Lower leg skin (tissue), 4 donors: ENCODE measurements at regions not wholly inside any gene's neighbourhood (a gene's known extent, or its start where the extent isn't known, plus 50 kb on each side); places are given as distances from the start of the nearest gene placed in this dataset.

Experiments used
- DNase-seq, 2 donors: peaks; one replicate each; pipeline ENCODE4 v3.0.0-alpha.2; 2019; ENCODE audit warnings: low spot score in 2 of 2
- H3K4me3 ChIP-seq: fragments of 200-600 bp; sonication (generic); 2 replicates; pipeline ENCODE4 v1.5.1; 2017; ENCODE audit warnings: mild to moderate bottlenecking, low read depth; ENCODE audit not compliant: poor library complexity, severe bottlenecking
- POLR2A ChIP-seq, 2 donors: fragments of 450-650 bp; IDR thresholded peaks; one replicate each; pipeline ENCODE4 v1.6.1; 2016 to 2017; ENCODE audit warnings: antibody characterized with exemption in 2 of 2, mild to moderate bottlenecking in 1 of 2, moderate library complexity in 1 of 2
- WGBS, 2 donors: methylation state at CpG; one replicate each; pipeline ENCODE4 v1.1.5; 2018; 5-methylcytosine and 5-hydroxymethylcytosine counted together
- intact Hi-C: fragments of 100-400 bp; cut with DNase I; formaldehyde crosslinking; loops from one replicate; pipeline ENCODE4 v1.15.0; 2023; ENCODE audit warnings: low total_unique reads
- TF ChIP-seq, protein P1 (sequence below), 3 donors: fragments of 450-650 bp; IDR thresholded peaks; one replicate each; pipeline ENCODE4 v1.5.1; 2016; ENCODE audit warnings: antibody characterized with exemption in 3 of 3, mild to moderate bottlenecking in 3 of 3, moderate library complexity in 2 of 3

DNA sequence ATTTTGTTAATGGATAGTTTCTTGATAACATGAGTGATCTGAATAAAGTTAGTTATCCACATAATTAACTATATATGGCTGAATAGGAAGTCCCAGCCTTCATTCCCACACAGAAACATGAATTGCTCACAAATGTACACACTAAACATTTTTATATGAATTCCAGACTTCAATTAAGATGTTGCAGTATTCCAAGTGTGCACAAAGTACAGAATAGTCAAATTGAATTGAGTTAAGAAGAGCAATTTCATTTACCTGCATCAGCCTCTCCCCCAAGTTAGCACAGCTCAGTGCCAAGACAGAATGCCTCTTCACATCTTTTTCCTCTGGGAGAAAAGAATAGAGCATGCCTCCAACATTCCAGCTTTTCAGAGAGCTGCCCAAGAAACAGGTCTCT is 207.0 kb upstream of the SAMSN1 start:
- no peak for TF ChIP-seq POLR2A (IDR thresholded peaks at IDR 0.05)
- TF ChIP-seq, protein P1, sequence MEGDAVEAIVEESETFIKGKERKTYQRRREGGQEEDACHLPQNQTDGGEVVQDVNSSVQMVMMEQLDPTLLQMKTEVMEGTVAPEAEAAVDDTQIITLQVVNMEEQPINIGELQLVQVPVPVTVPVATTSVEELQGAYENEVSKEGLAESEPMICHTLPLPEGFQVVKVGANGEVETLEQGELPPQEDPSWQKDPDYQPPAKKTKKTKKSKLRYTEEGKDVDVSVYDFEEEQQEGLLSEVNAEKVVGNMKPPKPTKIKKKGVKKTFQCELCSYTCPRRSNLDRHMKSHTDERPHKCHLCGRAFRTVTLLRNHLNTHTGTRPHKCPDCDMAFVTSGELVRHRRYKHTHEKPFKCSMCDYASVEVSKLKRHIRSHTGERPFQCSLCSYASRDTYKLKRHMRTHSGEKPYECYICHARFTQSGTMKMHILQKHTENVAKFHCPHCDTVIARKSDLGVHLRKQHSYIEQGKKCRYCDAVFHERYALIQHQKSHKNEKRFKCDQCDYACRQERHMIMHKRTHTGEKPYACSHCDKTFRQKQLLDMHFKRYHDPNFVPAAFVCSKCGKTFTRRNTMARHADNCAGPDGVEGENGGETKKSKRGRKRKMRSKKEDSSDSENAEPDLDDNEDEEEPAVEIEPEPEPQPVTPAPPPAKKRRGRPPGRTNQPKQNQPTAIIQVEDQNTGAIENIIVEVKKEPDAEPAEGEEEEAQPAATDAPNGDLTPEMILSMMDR (IDR thresholded peaks at IDR 0.05) = no peak
- intact Hi-C loops = no loop called here
- no peak for DNase-seq
- H3K4me3 ChIP-seq = no peak overlapping the region

DNA sequence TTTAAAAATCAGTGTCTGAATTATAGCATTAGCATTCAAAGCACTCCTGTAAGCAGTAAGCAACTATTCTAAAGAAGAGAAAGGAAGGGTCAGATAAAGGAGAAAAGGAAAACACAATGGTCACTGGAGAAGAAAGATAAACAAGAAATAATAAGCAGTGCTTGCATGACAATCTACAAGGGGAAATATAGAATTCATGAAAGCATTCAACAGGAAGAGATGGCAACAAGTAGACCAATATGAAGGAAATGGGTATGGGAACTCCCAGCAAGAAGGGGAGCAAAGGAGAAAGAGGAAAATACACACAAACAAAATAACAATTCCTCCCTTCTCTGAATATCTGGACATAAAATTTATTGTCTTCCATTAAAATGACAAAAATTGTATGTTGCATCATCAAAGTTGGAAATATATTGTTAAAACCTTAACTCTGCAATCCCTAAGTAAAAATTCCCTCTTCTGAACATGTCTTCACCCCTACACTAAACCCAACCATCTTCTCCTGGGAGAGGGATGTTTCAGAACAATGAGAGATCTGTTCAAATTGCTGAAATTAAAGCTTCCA is 206.3 kb upstream of the SAMSN1 start:
- no peak for TF ChIP-seq POLR2A (IDR thresholded peaks at IDR 0.05)
- intact Hi-C loops = no loop called here
- DNase-seq = no peak

DNA sequence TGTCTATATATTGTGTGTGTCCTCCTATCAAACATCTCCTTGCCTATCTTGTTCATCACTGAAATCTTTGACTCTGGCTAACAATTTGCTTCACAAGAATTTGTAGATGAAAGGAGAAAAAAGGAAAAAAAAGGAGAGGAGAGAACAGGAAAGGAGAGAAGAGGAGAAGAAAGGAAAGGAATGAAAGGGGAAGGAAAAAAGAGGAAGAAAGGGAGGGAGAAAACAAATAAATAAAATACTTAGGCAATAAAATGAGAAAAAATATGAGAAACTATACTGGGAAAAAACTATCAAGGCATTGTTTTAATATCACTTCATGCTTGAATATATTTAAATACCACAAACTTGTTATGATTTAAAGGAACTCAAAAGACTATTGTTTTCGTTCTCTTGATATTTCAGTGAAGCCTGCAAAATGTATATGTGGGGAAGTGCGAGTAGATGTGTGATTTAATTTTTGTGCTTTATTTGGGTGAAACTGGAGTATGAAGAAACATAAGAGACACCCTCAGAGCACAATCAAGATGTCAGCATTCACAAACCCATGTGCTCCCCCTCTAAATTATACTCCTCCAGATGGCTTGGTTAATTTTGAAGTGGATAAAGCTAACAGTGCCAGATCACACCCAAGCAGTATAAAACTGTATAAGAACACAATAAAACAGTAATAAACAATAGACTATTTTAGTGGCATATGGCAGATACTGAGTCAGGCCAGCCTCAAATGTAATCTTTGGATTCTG is 205.7 kb upstream of the SAMSN1 start:
- DNase-seq = no peak
- TF ChIP-seq, protein P1 (IDR thresholded peaks at IDR 0.05) = no peak
- TF ChIP-seq POLR2A (IDR thresholded peaks at IDR 0.05) = no peak
- intact Hi-C loops = no loop called here
- WGBS, 2 donors = 85 to 89% methylated on average over 2 of the region's 2 CpGs
- no peak overlapping the region for H3K4me3 ChIP-seq

More for the DNA sequence above, 206.3 kb upstream of the SAMSN1 start:
- no peak overlapping the region for H3K4me3 ChIP-seq

DNA sequence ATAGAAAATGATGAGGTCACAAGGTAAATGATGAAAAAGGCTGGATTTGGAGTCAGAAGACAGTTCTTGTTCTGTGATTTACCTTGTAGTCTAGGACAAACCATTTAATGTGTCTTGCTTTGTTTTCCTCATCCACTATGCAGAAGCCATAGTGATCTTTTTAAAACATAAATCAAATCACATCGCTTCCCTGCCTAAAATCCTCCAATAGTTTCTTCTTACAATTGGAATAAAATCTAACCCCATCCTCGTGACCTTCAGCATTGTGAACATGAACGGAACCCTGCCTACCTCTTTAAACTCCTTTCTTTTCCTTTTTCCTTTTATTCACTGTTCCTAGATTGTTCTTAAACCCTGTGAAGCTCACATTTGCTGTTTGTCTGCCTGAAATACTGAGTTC is 204.9 kb upstream of the SAMSN1 start:
- WGBS, 2 donors = 86 to 89% methylated on average over 3 of the region's 3 CpGs

DNA sequence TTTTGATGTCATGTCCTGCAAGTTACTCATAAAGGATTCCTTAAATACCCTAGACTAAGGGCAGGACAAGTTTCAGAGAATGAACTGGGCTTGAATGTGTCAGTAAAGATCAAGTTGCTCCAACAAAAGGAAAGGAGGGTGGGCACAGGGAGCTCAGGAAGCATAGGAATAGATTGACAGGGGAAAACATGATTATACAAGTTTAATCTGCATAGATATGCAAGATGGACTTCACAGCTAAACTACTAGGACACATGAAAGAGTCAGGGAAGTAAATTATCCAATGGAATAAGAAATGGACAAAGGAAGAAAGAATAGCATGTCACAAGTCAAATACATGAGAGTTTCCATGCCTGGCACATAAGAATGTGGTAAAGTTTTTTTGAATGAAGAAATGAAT is 203.9 kb upstream of the SAMSN1 start:
- TF ChIP-seq, protein P1 (IDR thresholded peaks at IDR 0.05) = no peak
- no peak for TF ChIP-seq POLR2A (IDR thresholded peaks at IDR 0.05)
- DNase-seq = no peak
- intact Hi-C loops = no loop called here
- no peak overlapping the region for H3K4me3 ChIP-seq

More for the DNA sequence above, 204.9 kb upstream of the SAMSN1 start:
- TF ChIP-seq, protein P1 (IDR thresholded peaks at IDR 0.05) = no peak
- TF ChIP-seq POLR2A (IDR thresholded peaks at IDR 0.05) = no peak
- DNase-seq = no peak
- intact Hi-C loops = no loop called here
- H3K4me3 ChIP-seq = no peak overlapping the region

DNA sequence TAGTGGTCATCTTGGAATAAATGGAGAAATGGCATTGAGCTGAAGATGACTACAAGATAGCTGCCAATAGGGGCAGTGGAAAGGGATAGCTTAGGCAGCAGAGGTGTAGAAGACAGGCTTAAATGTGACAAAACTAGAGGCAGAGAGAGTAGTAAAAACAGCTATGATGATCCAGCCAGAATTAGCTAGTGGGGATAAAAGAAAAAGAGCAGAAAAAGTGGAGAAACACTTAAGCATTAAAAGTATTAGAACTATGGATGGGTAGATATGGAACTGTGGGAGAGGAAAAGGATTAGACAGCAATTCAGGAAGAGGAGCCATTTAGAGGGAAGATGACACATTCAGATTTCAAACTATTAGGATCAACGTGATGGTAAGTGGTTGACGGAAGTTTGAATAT is 202.5 kb upstream of the SAMSN1 start:
- TF ChIP-seq POLR2A (IDR thresholded peaks at IDR 0.05) = no peak
- TF ChIP-seq, protein P1 (IDR thresholded peaks at IDR 0.05) = no peak
- DNase-seq = no peak
- intact Hi-C loops = no loop called here
- no peak overlapping the region for H3K4me3 ChIP-seq
- 90 to 91% methylated on average over 2 of the region's 2 CpGs for WGBS, 2 donors
